GM23248 (cell line): ENCODE measurements at regions not wholly inside any gene's neighbourhood (a gene's known extent, or its start where the extent isn't known, plus 50 kb on each side); places are given as distances from the start of the nearest gene placed in this dataset.

Experiments used
- DNase-seq: peaks from one replicate; pipeline ENCODE4 v3.0.0-alpha.2; 2015
- H2AFZ ChIP-seq: fragments of 200-600 bp; sonication (generic); 2 replicates; pipeline ENCODE4 v1.6.1; 2016; ENCODE audit warnings: antibody characterized with exemption
- H3F3A ChIP-seq: fragments of 200-600 bp; sonication (generic); 2 replicates; pipeline ENCODE4 v1.6.1; 2016; ENCODE audit warnings: mild to moderate bottlenecking, antibody characterized with exemption, mixed run types; ENCODE audit not compliant: insufficient read depth
- H3K27ac ChIP-seq: fragments of 200-600 bp; sonication (generic); 2 replicates; pipeline ENCODE4 v1.5.1; 2016; ENCODE audit warnings: mild to moderate bottlenecking
- H3K27me3 ChIP-seq: fragments of 200-600 bp; sonication (generic); replicated peaks from 2 replicates; pipeline ENCODE4 v1.6.1; 2016; ENCODE audit warnings: mild to moderate bottlenecking; ENCODE audit not compliant: insufficient read depth
- H3K36me3 ChIP-seq: fragments of 200-600 bp; sonication (generic); 2 replicates; pipeline ENCODE4 v1.6.1; 2016; ENCODE audit warnings: low read depth, mild to moderate bottlenecking
- H3K4me1 ChIP-seq: fragments of 200-600 bp; sonication (generic); 2 replicates; pipeline ENCODE4 v1.6.1; 2016; ENCODE audit warnings: mild to moderate bottlenecking; ENCODE audit not compliant: insufficient read depth
- H3K4me2 ChIP-seq: fragments of 200-600 bp; sonication (generic); one replicate; pipeline ENCODE4 v1.6.1; 2016; ENCODE audit warnings: mild to moderate bottlenecking; ENCODE audit not compliant: unreplicated experiment
- H3K4me3 ChIP-seq: fragments of 200-600 bp; sonication (generic); 2 replicates; pipeline ENCODE4 v1.5.1; 2016; ENCODE audit warnings: mild to moderate bottlenecking
- H3K79me2 ChIP-seq: fragments of 200-600 bp; sonication (generic); 2 replicates; pipeline ENCODE4 v1.6.1; 2016; ENCODE audit warnings: mild to moderate bottlenecking; ENCODE audit not compliant: insufficient read depth
- H3K9ac ChIP-seq: fragments of 200-600 bp; sonication (generic); 2 replicates; pipeline ENCODE4 v1.6.1; 2016; ENCODE audit warnings: mild to moderate bottlenecking
- H3K9me2 ChIP-seq: fragments of 200-600 bp; sonication (generic); 2 replicates; pipeline ENCODE4 v1.6.1; 2016; ENCODE audit warnings: mixed run types, mild to moderate bottlenecking, moderate library complexity; ENCODE audit not compliant: insufficient read depth
- H3K9me3 ChIP-seq: fragments of 200-600 bp; sonication (generic); one replicate; pipeline ENCODE4 v1.6.1; 2017; ENCODE audit warnings: low read depth
- H4K20me1 ChIP-seq: fragments of 200-600 bp; sonication (generic); 2 replicates; pipeline ENCODE4 v1.6.0; 2016; ENCODE audit not compliant: insufficient read depth
- EZH2 ChIP-seq: fragments of 200-600 bp; sonication (generic); IDR thresholded peaks from 2 replicates; pipeline ENCODE4 v1.6.1; 2018; ENCODE audit warnings: antibody characterized with exemption, mild to moderate bottlenecking; ENCODE audit not compliant: insufficient read depth, poor library complexity, severe bottlenecking
- EZH2phosphoT487 ChIP-seq: fragments of 200-600 bp; sonication (generic); IDR thresholded peaks from 2 replicates; pipeline ENCODE4 v1.6.1; 2018; ENCODE audit warnings: antibody characterized with exemption, moderate library complexity, mild to moderate bottlenecking, low read depth; ENCODE audit not compliant: insufficient read depth
- WGBS, 2 experiments: methylation state at CpG; one replicate each; pipeline ENCODE4 v1.1.6; 2015 to 2017; ENCODE audit warnings: low lambda C conversion rate in 2 of 2, low coverage in 1 of 2; ENCODE audit errors: missing lambda C conversion rate in 2 of 2; 5-methylcytosine and 5-hydroxymethylcytosine counted together
- in situ Hi-C: fragments of 300-500 bp; cut with MboI; formaldehyde crosslinking; loops from 2 replicates; pipeline ENCODE4 v1.15.0; 2020

DNA sequence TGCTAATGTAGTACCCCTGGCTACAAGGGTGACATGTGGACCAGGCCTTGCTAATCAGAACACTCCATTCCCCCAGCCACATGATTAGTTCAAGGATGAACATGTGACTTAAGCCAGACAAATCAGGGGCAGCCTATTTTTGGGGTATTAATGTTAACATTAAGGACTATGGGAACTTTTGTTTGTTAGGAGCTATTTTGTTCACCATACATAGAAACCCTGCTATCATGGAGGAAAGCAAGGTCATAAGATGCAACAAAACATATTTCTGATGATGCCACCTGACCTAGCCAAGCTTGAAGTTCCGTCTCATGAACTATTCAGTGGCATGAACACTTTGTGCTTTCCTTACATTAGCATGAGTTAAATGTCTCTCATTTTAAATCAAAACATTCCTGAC is 90.8 kb upstream of the PELI2 start:
- no peak for DNase-seq
- in situ Hi-C loops, result no loop called here
- Histone ChIP-seq H3K9me3 (no peaks in the 10 kb centered on the region), H3K9me2 (no peaks in the 10 kb centered on the region), H3K4me1 (no peaks in the 10 kb centered on the region), H3K27ac (no peak overlapping the region), H3K4me3 (no peak overlapping the region), H2AFZ (no peak overlapping the region), H3K27me3 (peaks cover 6% of the 10 kb centered on the region; the same call in 1 of the 2 replicates), H3F3A (no peaks in the 10 kb centered on the region), H3K9ac (no peak overlapping the region), H3K36me3 (no peaks in the 10 kb centered on the region), H4K20me1 (no peaks in the 10 kb centered on the region), H3K4me2 (no peak overlapping the region), H3K79me2 (no peaks in the 10 kb centered on the region)
- TF ChIP-seq EZH2, result no peak
- TF ChIP-seq EZH2phosphoT487, result no peak
- WGBS, 2 experiments, result 48 to 55% methylated on average over 1 of the region's 1 CpG

DNA sequence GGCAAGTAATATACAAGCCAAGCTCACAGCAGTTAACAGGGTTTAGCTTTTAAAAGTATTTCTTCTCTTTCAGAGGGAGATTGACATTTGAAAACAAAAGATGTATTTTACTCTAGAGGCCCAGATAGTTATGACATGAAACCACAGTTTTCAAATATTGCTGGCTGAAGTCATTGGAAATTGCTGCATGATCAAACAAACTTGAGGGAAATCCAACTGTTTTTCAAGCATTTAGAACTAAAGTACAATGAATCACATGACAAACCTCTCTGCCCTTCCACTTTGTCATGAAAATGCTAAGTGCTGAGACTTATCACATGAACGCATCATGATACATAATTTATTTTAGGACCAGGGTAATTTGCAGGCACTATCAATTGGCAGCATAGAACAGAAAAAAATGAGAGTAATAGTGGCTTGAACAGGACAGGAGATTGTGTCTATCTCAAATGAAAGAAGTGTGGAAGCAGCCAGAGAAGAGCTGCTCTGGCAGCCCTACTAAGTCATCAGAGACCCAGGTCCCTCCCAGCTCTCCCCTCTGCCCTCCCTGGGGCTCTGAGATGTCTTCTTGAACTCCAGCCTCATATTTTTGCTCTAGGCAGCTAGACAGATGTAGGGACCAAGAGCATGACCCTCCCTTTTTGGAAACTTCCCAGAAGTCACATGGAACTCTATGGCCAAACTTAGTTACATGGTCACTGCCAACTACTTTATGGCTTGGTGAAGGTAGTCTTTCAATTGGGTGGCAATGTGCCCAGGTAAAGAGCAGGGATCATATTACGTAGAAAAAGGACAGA is 90.1 kb upstream of the PELI2 start:
- no peaks in the 10 kb centered on the region for H3K9me3 ChIP-seq
- peaks cover 6% of the 10 kb centered on the region; the same call in 1 of the 2 replicates for H3K27me3 ChIP-seq
- H3K79me2 ChIP-seq, result no peaks in the 10 kb centered on the region
- no peaks in the 10 kb centered on the region for H4K20me1 ChIP-seq
- WGBS, 2 experiments, result 3 to 5% methylated on average over 2 of the region's 2 CpGs
- no peaks in the 10 kb centered on the region for H3K4me1 ChIP-seq
- H3K4me2 ChIP-seq, result no peak overlapping the region
- no peak overlapping the region for H3K9ac ChIP-seq
- TF ChIP-seq EZH2phosphoT487 (no peak), EZH2 (no peak)
- no peak overlapping the region for H3K4me3 ChIP-seq
- no peak for DNase-seq
- no peaks in the 10 kb centered on the region for H3K9me2 ChIP-seq
- in situ Hi-C loops, result no loop called here
- no peak overlapping the region for H3K27ac ChIP-seq
- H3K36me3 ChIP-seq, result no peaks in the 10 kb centered on the region
- H3F3A ChIP-seq, result no peaks in the 10 kb centered on the region
- H2AFZ ChIP-seq, result no peak overlapping the region

DNA sequence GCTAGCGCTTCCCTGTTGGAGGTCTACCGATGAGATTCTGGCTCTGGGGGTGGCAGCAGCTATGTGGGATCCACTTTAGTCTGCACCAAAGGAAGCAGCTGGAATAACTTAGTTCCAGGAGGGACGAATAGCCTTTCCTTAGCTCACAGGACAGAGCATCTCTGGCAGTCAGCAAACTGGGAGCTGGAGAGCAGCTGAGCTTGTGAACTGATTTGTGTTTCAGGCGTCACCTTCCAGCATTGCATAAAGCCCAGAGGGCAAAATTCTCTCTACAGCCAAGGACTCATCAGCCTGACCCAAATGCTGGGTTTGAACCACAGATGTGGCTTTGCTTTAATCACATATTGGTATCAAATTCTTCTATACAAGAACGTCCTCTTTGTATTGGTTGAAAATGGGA is 81.9 kb upstream of the PELI2 start:
- no peaks in the 10 kb centered on the region for H3K9me3 ChIP-seq
- H3K27me3 ChIP-seq, result peaks cover 5% of the 10 kb centered on the region; the same call in 1 of the 2 replicates
- H3K9me2 ChIP-seq, result no peaks in the 10 kb centered on the region
- H3K4me2 ChIP-seq, result no peak overlapping the region
- no peak overlapping the region for H3K27ac ChIP-seq
- H2AFZ ChIP-seq, result no peak overlapping the region
- H3K9ac ChIP-seq, result no peak overlapping the region
- no peaks in the 10 kb centered on the region for H3K4me1 ChIP-seq
- WGBS, 2 experiments, result 46 to 51% methylated on average over 5 of the region's 5 CpGs
- H3K4me3 ChIP-seq, result no peak overlapping the region
- no peak for TF ChIP-seq EZH2
- TF ChIP-seq EZH2phosphoT487, result no peak
- no peaks in the 10 kb centered on the region for H3K79me2 ChIP-seq
- no peaks in the 10 kb centered on the region for H3K36me3 ChIP-seq
- in situ Hi-C loops, result no loop called here
- DNase-seq, result peak; percentile 8
- H3F3A ChIP-seq, result no peaks in the 10 kb centered on the region
- H4K20me1 ChIP-seq, result no peaks in the 10 kb centered on the region

DNA sequence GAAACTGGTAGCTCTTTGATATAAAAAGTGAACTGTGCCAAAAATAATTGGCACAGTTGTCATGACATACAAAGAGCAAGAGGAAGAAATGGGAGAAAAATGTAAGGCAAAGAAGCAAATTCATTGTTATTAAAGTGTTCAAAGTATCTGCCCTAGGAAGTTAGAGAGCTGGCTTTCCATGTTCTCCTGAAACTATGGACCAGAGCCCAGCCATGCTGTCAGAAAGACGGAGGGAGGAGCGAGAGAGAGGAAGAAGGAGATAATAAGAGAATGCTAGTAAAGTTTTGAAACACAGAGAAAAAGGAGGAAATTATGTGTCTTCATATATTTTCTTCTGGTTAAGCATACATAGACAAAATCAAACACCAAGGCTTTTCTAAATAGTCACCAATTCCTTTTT is 78.1 kb upstream of the PELI2 start:
- no peak for DNase-seq
- Histone ChIP-seq H3F3A (no peaks in the 10 kb centered on the region), H3K4me3 (no peak overlapping the region), H3K79me2 (no peaks in the 10 kb centered on the region), H3K4me1 (no peaks in the 10 kb centered on the region), H3K9me3 (no peaks in the 10 kb centered on the region), H3K27me3 (peaks cover 5% of the 10 kb centered on the region; the same call in 1 of the 2 replicates), H3K9me2 (no peaks in the 10 kb centered on the region), H4K20me1 (no peaks in the 10 kb centered on the region), H3K36me3 (no peaks in the 10 kb centered on the region), H2AFZ (no peak overlapping the region), H3K27ac (no peak overlapping the region), H3K9ac (no peak overlapping the region), H3K4me2 (no peak overlapping the region)
- 0% methylated on average over 2 of the region's 2 CpGs for WGBS, 2 experiments
- no peak for TF ChIP-seq EZH2
- TF ChIP-seq EZH2phosphoT487, result no peak
- in situ Hi-C loops, result no loop called here
